ENCODE measurements at regions not wholly inside any gene's neighbourhood (a gene's known extent, or its start where the extent isn't known, plus 50 kb on each side); places are given as distances from the start of the nearest gene placed in this dataset.

DNA sequence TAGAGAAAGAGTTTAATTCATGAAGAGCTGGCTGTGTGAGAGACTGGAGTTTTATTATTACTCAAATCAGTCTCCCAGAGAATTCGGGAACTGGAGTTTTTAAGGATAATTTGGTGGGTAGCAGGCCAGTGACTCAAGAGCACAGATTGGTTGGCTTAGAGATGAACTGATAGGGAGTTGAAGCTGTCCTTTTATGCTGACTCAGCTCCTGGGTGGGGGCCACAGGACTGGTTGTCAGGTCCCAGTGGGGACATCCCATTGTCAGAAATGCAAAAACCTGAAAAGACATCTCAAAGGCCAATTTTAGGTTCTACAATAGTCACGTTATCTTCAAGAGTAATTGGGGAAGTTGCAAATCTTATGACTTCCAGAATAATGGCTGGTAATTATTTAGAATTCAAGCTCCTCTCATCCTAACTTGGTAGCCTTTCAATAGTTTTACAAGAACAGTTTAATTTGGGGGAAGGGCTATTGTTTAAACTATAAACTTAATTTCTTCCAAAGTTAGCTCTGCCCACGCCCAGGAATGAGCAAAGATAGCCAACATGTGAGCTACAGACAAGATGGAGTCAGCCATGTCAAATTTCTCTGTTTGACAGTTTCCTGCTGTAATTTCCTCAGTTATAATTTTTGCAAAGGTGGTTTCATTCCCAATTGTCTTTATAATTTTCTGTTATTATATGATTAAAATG lies 149.4 kb upstream of the SLC39A10 start:
- Histone ChIP-seq H3K9me2 (replicated peaks; ENCODE audit: low read depth, low read length) (no peaks in the 10 kb centered on the region), H3K79me2 (ENCODE audit: insufficient read depth, low read length) (no peaks in the 10 kb centered on the region), H3F3A (ENCODE audit: low read depth) (no peaks in the 10 kb centered on the region), H3K9ac (ENCODE audit: low read depth, low read length, poor library complexity, severe bottlenecking) (no peak overlapping the region), H3K4me3 (ENCODE audit: low read length, poor library complexity, severe bottlenecking) (no peak overlapping the region), H3K9me3 (ENCODE audit: insufficient read depth, low read depth, low read length) (no peaks in the 10 kb centered on the region), H3K36me3 (ENCODE audit: insufficient read depth, low read length) (no peaks in the 10 kb centered on the region; the same call in 1 of the 2 replicates), H2AFZ (ENCODE audit: low read length) (no peak overlapping the region), H3K27me3 (ENCODE audit: insufficient read depth, low read length, poor library complexity, severe bottlenecking) (no peaks in the 10 kb centered on the region), H3K4me2 (ENCODE audit: low read depth, low read length, poor library complexity, severe bottlenecking) (no peak overlapping the region), H4K20me1 (ENCODE audit: insufficient read depth, low read length, poor library complexity, severe bottlenecking) (no peaks in the 10 kb centered on the region), H3K4me1 (ENCODE audit: insufficient read depth, low read length, poor library complexity, severe bottlenecking) (peaks cover 6% of the 10 kb centered on the region)
- no peak for TF ChIP-seq EZH2phosphoT487 (IDR thresholded peaks at IDR 0.05; ENCODE audit: borderline replicate concordance)
- TF ChIP-seq, protein P1, sequence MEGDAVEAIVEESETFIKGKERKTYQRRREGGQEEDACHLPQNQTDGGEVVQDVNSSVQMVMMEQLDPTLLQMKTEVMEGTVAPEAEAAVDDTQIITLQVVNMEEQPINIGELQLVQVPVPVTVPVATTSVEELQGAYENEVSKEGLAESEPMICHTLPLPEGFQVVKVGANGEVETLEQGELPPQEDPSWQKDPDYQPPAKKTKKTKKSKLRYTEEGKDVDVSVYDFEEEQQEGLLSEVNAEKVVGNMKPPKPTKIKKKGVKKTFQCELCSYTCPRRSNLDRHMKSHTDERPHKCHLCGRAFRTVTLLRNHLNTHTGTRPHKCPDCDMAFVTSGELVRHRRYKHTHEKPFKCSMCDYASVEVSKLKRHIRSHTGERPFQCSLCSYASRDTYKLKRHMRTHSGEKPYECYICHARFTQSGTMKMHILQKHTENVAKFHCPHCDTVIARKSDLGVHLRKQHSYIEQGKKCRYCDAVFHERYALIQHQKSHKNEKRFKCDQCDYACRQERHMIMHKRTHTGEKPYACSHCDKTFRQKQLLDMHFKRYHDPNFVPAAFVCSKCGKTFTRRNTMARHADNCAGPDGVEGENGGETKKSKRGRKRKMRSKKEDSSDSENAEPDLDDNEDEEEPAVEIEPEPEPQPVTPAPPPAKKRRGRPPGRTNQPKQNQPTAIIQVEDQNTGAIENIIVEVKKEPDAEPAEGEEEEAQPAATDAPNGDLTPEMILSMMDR (conservative IDR thresholded peaks at IDR 0.05; ENCODE audit: low read length) = no peak

- TF ChIP-seq EZH2phosphoT487 (IDR thresholded peaks at IDR 0.05; ENCODE audit: borderline replicate concordance) = no peak
- TF ChIP-seq, protein P1 (conservative IDR thresholded peaks at IDR 0.05; ENCODE audit: low read length) = no peak
- Histone ChIP-seq H4K20me1 (ENCODE audit: insufficient read depth, low read length, poor library complexity, severe bottlenecking) (no peaks in the 10 kb centered on the region), H3F3A (ENCODE audit: low read depth) (no peaks in the 10 kb centered on the region), H3K79me2 (ENCODE audit: insufficient read depth, low read length) (no peaks in the 10 kb centered on the region), H3K4me1 (ENCODE audit: insufficient read depth, low read length, poor library complexity, severe bottlenecking) (peaks cover 6% of the 10 kb centered on the region), H3K9ac (ENCODE audit: low read depth, low read length, poor library complexity, severe bottlenecking) (no peak overlapping the region), H3K27me3 (ENCODE audit: insufficient read depth, low read length, poor library complexity, severe bottlenecking) (no peaks in the 10 kb centered on the region), H3K4me2 (ENCODE audit: low read depth, low read length, poor library complexity, severe bottlenecking) (no peak overlapping the region), H3K4me3 (ENCODE audit: low read length, poor library complexity, severe bottlenecking) (no peak overlapping the region), H3K36me3 (ENCODE audit: insufficient read depth, low read length) (no peaks in the 10 kb centered on the region; the same call in 1 of the 2 replicates), H2AFZ (ENCODE audit: low read length) (no peak overlapping the region), H3K9me3 (ENCODE audit: insufficient read depth, low read depth, low read length) (no peaks in the 10 kb centered on the region), H3K9me2 (replicated peaks; ENCODE audit: low read depth, low read length) (no peaks in the 10 kb centered on the region)
Measured at GRCh38 chr2:195505701-195506100, 151.3 kb upstream of the SLC39A10 start.

- TF ChIP-seq, protein P1 (conservative IDR thresholded peaks at IDR 0.05; ENCODE audit: low read length) = no peak
- TF ChIP-seq EZH2phosphoT487 (IDR thresholded peaks at IDR 0.05; ENCODE audit: borderline replicate concordance) = no peak
- Histone ChIP-seq H3K36me3 (ENCODE audit: insufficient read depth, low read length) (no peaks in the 10 kb centered on the region; the same call in 1 of the 2 replicates), H4K20me1 (ENCODE audit: insufficient read depth, low read length, poor library complexity, severe bottlenecking) (no peaks in the 10 kb centered on the region), H3F3A (ENCODE audit: low read depth) (no peaks in the 10 kb centered on the region), H3K79me2 (ENCODE audit: insufficient read depth, low read length) (no peaks in the 10 kb centered on the region), H3K9me2 (replicated peaks; ENCODE audit: low read depth, low read length) (no peaks in the 10 kb centered on the region), H3K4me1 (ENCODE audit: insufficient read depth, low read length, poor library complexity, severe bottlenecking) (peaks cover 9% of the 10 kb centered on the region), H3K4me2 (ENCODE audit: low read depth, low read length, poor library complexity, severe bottlenecking) (no peak overlapping the region), H3K27me3 (ENCODE audit: insufficient read depth, low read length, poor library complexity, severe bottlenecking) (no peaks in the 10 kb centered on the region), H3K4me3 (ENCODE audit: low read length, poor library complexity, severe bottlenecking) (no peak overlapping the region), H2AFZ (ENCODE audit: low read length) (0 out of 2 replicates have a peak overlapping the region, but pooled peaks have one; percentile 32), H3K9ac (ENCODE audit: low read depth, low read length, poor library complexity, severe bottlenecking) (no peak overlapping the region), H3K9me3 (ENCODE audit: insufficient read depth, low read depth, low read length) (no peaks in the 10 kb centered on the region)
Measured at GRCh38 chr2:195503208-195503607, 153.8 kb upstream of the SLC39A10 start.
